ENCODE measurements at regions not wholly inside any gene's neighbourhood (a gene's known extent, or its start where the extent isn't known, plus 50 kb on each side); places are given as distances from the start of the nearest gene placed in this dataset.

DNA sequence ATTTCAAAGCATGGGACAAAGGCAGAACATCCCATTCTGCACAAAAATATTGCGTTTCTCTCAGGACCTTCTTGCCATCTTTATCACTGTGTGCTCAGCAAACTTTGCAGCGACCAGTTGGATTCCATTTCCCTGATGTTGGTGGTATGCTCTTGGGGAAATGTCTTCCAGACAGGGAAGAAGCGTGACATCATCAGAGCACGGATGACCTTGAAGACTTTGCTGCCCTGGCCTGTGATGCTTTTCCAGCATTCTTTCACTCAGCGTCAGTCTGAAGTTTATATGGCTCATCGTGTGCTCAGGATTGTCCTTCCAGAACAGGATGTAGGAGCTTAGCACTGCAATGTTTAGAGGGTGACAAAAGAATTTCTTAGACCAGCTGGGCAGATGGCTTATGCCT, 131.4 kb upstream of the F3 start:
- Histone ChIP-seq H3K27me3 (ENCODE audit: control insufficient read depth, insufficient read depth, low read length) (no peaks in the 10 kb centered on the region), H3K36me3 (ENCODE audit: control insufficient read depth, insufficient read depth, low read length) (no peaks in the 10 kb centered on the region), H3K4me3 (ENCODE audit: low read depth, low read length) (no peak overlapping the region)
- TF ChIP-seq, protein P1, sequence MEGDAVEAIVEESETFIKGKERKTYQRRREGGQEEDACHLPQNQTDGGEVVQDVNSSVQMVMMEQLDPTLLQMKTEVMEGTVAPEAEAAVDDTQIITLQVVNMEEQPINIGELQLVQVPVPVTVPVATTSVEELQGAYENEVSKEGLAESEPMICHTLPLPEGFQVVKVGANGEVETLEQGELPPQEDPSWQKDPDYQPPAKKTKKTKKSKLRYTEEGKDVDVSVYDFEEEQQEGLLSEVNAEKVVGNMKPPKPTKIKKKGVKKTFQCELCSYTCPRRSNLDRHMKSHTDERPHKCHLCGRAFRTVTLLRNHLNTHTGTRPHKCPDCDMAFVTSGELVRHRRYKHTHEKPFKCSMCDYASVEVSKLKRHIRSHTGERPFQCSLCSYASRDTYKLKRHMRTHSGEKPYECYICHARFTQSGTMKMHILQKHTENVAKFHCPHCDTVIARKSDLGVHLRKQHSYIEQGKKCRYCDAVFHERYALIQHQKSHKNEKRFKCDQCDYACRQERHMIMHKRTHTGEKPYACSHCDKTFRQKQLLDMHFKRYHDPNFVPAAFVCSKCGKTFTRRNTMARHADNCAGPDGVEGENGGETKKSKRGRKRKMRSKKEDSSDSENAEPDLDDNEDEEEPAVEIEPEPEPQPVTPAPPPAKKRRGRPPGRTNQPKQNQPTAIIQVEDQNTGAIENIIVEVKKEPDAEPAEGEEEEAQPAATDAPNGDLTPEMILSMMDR (IDR thresholded peaks at IDR 0.05; ENCODE audit: insufficient read depth, low read length, poor library complexity, severe bottlenecking): no peak
- DNase-seq (ENCODE audit: low read depth): no peak

- H3K27me3 ChIP-seq (ENCODE audit: control insufficient read depth, insufficient read depth, low read length): no peaks in the 10 kb centered on the region
- H3K36me3 ChIP-seq (ENCODE audit: control insufficient read depth, insufficient read depth, low read length): no peaks in the 10 kb centered on the region
- TF ChIP-seq, protein P1 (IDR thresholded peaks at IDR 0.05; ENCODE audit: insufficient read depth, low read length, poor library complexity, severe bottlenecking): no peak
- no peak for DNase-seq (ENCODE audit: low read depth)
- no peak overlapping the region for H3K4me3 ChIP-seq (ENCODE audit: low read depth, low read length)
These were observed 130.4 kb upstream of the F3 start for GRCh38 chr1:94672001-94672400.

DNA sequence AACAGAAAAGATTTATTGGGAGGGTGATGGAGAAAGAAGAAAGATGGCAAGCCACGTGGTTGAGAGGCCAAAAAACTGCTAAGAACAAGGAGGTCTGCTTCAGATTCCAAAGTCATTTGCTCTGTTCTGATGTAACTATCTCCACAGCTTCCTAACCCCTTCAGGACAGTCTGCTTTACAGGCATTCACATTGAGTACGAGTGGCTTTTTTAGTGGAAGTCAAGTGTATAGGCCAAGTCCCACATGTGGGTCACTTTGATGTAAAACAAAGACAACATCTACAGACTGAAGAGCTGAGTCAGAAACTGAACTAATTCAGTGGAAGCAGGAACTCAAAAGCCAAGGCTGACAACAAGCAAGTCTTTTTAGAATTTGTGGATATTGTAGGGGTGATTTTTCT, 128.7 kb upstream of the F3 start:
- no peaks in the 10 kb centered on the region for H3K36me3 ChIP-seq (ENCODE audit: control insufficient read depth, insufficient read depth, low read length)
- TF ChIP-seq, protein P1 (IDR thresholded peaks at IDR 0.05; ENCODE audit: insufficient read depth, low read length, poor library complexity, severe bottlenecking): no peak
- DNase-seq (ENCODE audit: low read depth): no peak
- no peak overlapping the region for H3K4me3 ChIP-seq (ENCODE audit: low read depth, low read length)
- H3K27me3 ChIP-seq (ENCODE audit: control insufficient read depth, insufficient read depth, low read length): no peaks in the 10 kb centered on the region

DNA sequence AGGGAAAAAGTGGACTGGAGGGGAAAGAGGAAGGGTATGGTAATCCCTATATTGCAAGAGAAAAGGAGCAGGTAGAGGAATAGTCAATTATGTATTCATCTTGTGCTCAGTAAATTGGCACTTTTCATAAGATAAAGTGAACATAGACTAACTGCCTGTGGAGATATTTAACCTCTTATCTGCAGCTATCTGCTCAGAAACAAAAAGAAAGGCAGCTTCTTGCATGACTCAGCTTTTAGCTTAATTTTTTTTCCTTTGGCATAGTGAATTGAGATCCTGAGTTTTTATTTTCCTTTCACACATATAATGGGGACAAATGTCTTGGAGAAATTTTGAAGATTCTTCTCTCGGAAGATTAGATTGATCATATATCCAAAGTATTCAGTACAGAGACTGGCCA, 127.6 kb upstream of the F3 start:
- TF ChIP-seq, protein P1 (IDR thresholded peaks at IDR 0.05; ENCODE audit: insufficient read depth, low read length, poor library complexity, severe bottlenecking): no peak

DNA sequence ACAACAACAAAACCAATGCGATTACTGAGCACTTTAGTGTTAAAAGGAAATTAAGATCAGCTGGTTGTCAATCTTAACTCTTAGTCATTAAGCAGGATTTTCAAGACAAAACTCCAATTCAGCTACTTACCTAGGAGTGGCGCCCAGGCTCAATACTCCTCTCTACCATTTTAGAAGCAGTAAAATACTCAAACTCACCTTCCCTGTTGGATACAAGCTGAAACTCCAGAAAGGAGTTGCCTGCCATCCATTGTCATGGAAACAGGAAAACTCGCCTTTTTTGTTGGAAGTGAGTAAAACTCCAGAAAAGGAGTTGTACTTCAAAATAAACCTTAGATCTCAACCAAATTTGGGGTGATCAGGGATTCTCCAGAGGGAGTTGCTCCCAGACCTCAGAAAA, 127.0 kb upstream of the F3 start:
- no peaks in the 10 kb centered on the region for H3K27me3 ChIP-seq (ENCODE audit: control insufficient read depth, insufficient read depth, low read length)
- TF ChIP-seq, protein P1 (IDR thresholded peaks at IDR 0.05; ENCODE audit: insufficient read depth, low read length, poor library complexity, severe bottlenecking): no peak
- H3K4me3 ChIP-seq (ENCODE audit: low read depth, low read length): no peak overlapping the region
- DNase-seq (ENCODE audit: low read depth): no peak
- H3K36me3 ChIP-seq (ENCODE audit: control insufficient read depth, insufficient read depth, low read length): no peaks in the 10 kb centered on the region

More for the DNA sequence above, 127.6 kb upstream of the F3 start:
- Histone ChIP-seq H3K4me3 (ENCODE audit: low read depth, low read length) (no peak overlapping the region), H3K36me3 (ENCODE audit: control insufficient read depth, insufficient read depth, low read length) (no peaks in the 10 kb centered on the region), H3K27me3 (ENCODE audit: control insufficient read depth, insufficient read depth, low read length) (no peaks in the 10 kb centered on the region)
- no peak for DNase-seq (ENCODE audit: low read depth)

DNA sequence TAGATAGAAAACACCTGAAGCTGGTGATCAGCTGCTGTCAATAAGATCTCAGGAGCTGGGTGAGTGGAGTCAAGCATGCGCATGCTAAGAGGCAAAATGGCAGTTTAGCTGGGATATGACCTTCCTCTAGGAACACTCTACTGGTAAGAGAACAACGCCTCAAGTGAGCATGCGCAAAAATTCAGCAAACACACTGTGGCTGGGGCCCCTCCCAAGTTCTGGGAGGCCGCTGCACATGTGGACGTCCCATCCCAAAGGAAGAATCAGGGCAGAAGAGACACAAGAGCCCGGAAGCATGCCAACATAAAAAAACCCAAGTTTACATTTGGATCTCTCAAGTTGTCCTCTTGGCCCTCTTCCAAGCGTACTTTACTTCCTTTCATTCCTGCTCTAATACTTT, 126.3 kb upstream of the F3 start:
- H3K36me3 ChIP-seq (ENCODE audit: control insufficient read depth, insufficient read depth, low read length): no peaks in the 10 kb centered on the region
- DNase-seq (ENCODE audit: low read depth): no peak
- H3K4me3 ChIP-seq (ENCODE audit: low read depth, low read length): no peak overlapping the region
- TF ChIP-seq, protein P1 (IDR thresholded peaks at IDR 0.05; ENCODE audit: insufficient read depth, low read length, poor library complexity, severe bottlenecking): no peak
- no peaks in the 10 kb centered on the region for H3K27me3 ChIP-seq (ENCODE audit: control insufficient read depth, insufficient read depth, low read length)

Data from kidney epithelial cell (primary cell).